HEK293 (cell line): ENCODE measurements at regions not wholly inside any gene's neighbourhood (a gene's known extent, or its start where the extent isn't known, plus 50 kb on each side); places are given as distances from the start of the nearest gene placed in this dataset.

Source experiments
- CTCF ChIA-PET: fragments of 350-600 bp; formaldehyde crosslinking; extraction: SDS; loops from one replicate; lab custom pipeline; 2021; ENCODE audit warnings: antibody characterized with exemption; lab: Yijun Ruan, JAX
- POLR2A ChIA-PET: fragments of 300-600 bp; formaldehyde crosslinking; extraction: SDS; loops from one replicate; lab custom pipeline; 2020; ENCODE audit warnings: antibody characterized with exemption, inconsistent platforms; lab: Yijun Ruan, JAX
- H3K27ac ChIP-seq: fragments of 200-500 bp; sonication (Bioruptor generic); 2 replicates; pipeline ENCODE4 v1.5.1; 2014; ENCODE audit warnings: low read depth, low read length, control low read depth, inconsistent platforms; ENCODE audit errors: extremely low read depth
- H3K36me3 ChIP-seq, 2 experiments: fragments of 200-500 bp in 1 of 2; sonication (Bioruptor generic) in 1 of 2; 1 replicate in 1 of 2; 2 replicates in 1 of 2; pipeline ENCODE4 v1.5.1; 2014 to 2017; ENCODE audit warnings: inconsistent platforms in 2 of 2, low read length in 2 of 2; ENCODE audit not compliant: control insufficient read depth in 2 of 2, insufficient read depth in 1 of 2
- H3K4me1 ChIP-seq: fragments of 200-500 bp; sonication (Bioruptor generic); 2 replicates; pipeline ENCODE4 v1.5.1; 2014; ENCODE audit warnings: mild to moderate bottlenecking, low read length, inconsistent platforms; ENCODE audit not compliant: control insufficient read depth, insufficient read depth
- H3K4me3 ChIP-seq: 2 replicates; pipeline ENCODE4 v1.5.1; 2011; ENCODE audit warnings: low read depth, mild to moderate bottlenecking, control low read depth, low read length, moderate library complexity
- H3K9me3 ChIP-seq: fragments of 200-500 bp; sonication (Bioruptor generic); 2 replicates; pipeline ENCODE4 v1.5.1; 2014; ENCODE audit warnings: low read depth, low read length, inconsistent platforms; ENCODE audit not compliant: control insufficient read depth, insufficient read depth
- BCL6B ChIP-seq: fragments of 450-650 bp; formaldehyde crosslinking; IDR thresholded peaks from 2 replicates; pipeline ENCODE4 v1.5.1; 2017; ENCODE audit warnings: missing biosample characterization, missing genetic modification characterization
- GLI4 ChIP-seq: fragments of 450-650 bp; formaldehyde crosslinking; IDR thresholded peaks from 2 replicates; pipeline ENCODE4 v1.5.1; 2016; ENCODE audit warnings: missing biosample characterization, missing genetic modification characterization
- GLIS1 ChIP-seq: fragments of 450-650 bp; formaldehyde crosslinking; IDR thresholded peaks from 2 replicates; pipeline ENCODE4 v1.5.1; 2016; ENCODE audit warnings: missing biosample characterization, missing genetic modification characterization
- SALL2 ChIP-seq: fragments of 450-650 bp; formaldehyde crosslinking; IDR thresholded peaks from 2 replicates; pipeline ENCODE4 v1.5.0; 2017; ENCODE audit warnings: missing biosample characterization, mild to moderate bottlenecking, missing genetic modification characterization, borderline replicate concordance
- SP3 ChIP-seq: fragments of 450-650 bp; formaldehyde crosslinking; IDR thresholded peaks from 2 replicates; pipeline ENCODE4 v1.5.1; 2016; ENCODE audit warnings: missing biosample characterization, missing genetic modification characterization
- WT1 ChIP-seq: fragments of 450-650 bp; formaldehyde crosslinking; IDR thresholded peaks from 2 replicates; pipeline ENCODE4 v1.5.1; 2016; ENCODE audit warnings: missing biosample characterization, missing genetic modification characterization
- ZBTB11 ChIP-seq: fragments of 450-650 bp; formaldehyde crosslinking; conservative IDR thresholded peaks from 2 replicates; pipeline ENCODE4 v1.5.1; 2016; ENCODE audit warnings: low read depth, missing biosample characterization, missing genetic modification characterization
- ZBTB17 ChIP-seq: fragments of 450-650 bp; formaldehyde crosslinking; IDR thresholded peaks from 2 replicates; pipeline ENCODE4 v1.5.1; 2016; ENCODE audit warnings: missing biosample characterization, missing genetic modification characterization
- ZBTB44 ChIP-seq: fragments of 450-650 bp; IDR thresholded peaks from 2 replicates; pipeline ENCODE4 v1.5.1; 2018; ENCODE audit warnings: missing biosample characterization, mild to moderate bottlenecking, missing genetic modification characterization
- ZBTB48 ChIP-seq: fragments of 450-650 bp; formaldehyde crosslinking; IDR thresholded peaks from 2 replicates; pipeline ENCODE4 v1.5.1; 2016; ENCODE audit warnings: missing biosample characterization, missing genetic modification characterization
- ZEB2 ChIP-seq: fragments of 450-650 bp; formaldehyde crosslinking; IDR thresholded peaks from 2 replicates; pipeline ENCODE4 v1.5.1; 2016; ENCODE audit warnings: missing biosample characterization, missing genetic modification characterization
- ZNF10 ChIP-seq: fragments of 450-650 bp; formaldehyde crosslinking; IDR thresholded peaks from 2 replicates; pipeline ENCODE4 v1.5.1; 2017; ENCODE audit warnings: missing biosample characterization, missing genetic modification characterization
- ZNF132 ChIP-seq: fragments of 450-650 bp; formaldehyde crosslinking; IDR thresholded peaks from 2 replicates; pipeline ENCODE4 v1.5.1; 2017; ENCODE audit warnings: missing biosample characterization, missing genetic modification characterization, borderline replicate concordance
- ZNF2 ChIP-seq: fragments of 450-650 bp; formaldehyde crosslinking; IDR thresholded peaks from 2 replicates; pipeline ENCODE4 v1.5.1; 2016; ENCODE audit warnings: missing biosample characterization, missing genetic modification characterization
- ZNF311 ChIP-seq: fragments of 450-650 bp; formaldehyde crosslinking; IDR thresholded peaks from 2 replicates; pipeline ENCODE4 v1.5.1; 2017; ENCODE audit warnings: missing biosample characterization, missing genetic modification characterization, borderline replicate concordance
- ZNF48 ChIP-seq: fragments of 450-650 bp; formaldehyde crosslinking; IDR thresholded peaks from 2 replicates; pipeline ENCODE4 v1.5.1; 2016; ENCODE audit warnings: missing biosample characterization, missing genetic modification characterization
- ZNF580 ChIP-seq: fragments of 450-650 bp; formaldehyde crosslinking; IDR thresholded peaks from 2 replicates; pipeline ENCODE4 v1.5.1; 2016; ENCODE audit warnings: missing biosample characterization, missing genetic modification characterization
- ZNF585B ChIP-seq: fragments of 450-650 bp; formaldehyde crosslinking; IDR thresholded peaks from 2 replicates; pipeline ENCODE4 v1.5.1; 2016; ENCODE audit warnings: missing biosample characterization, missing genetic modification characterization
- ZNF701 ChIP-seq: fragments of 450-650 bp; formaldehyde crosslinking; IDR thresholded peaks from 2 replicates; pipeline ENCODE4 v1.5.1; 2016; ENCODE audit warnings: missing biosample characterization, missing genetic modification characterization
- ZNF704 ChIP-seq: fragments of 450-650 bp; formaldehyde crosslinking; IDR thresholded peaks from 2 replicates; pipeline ENCODE4 v1.5.1; 2016; ENCODE audit warnings: missing biosample characterization, missing genetic modification characterization

- no peak overlapping the region for H3K27ac ChIP-seq
- H3K4me1 ChIP-seq: no peaks in the 10 kb centered on the region
- no peaks in the 10 kb centered on the region for H3K36me3 ChIP-seq
- POLR2A ChIA-PET: no interaction called here
- no peaks in the 10 kb centered on the region for H3K9me3 ChIP-seq
- CTCF ChIA-PET: interaction anchor here (0.6 to 10.6 kb wide), 6 partner anchors 9 to 701 kb away, joined by 3 to 130 read pairs (median 6); no protein-coding TSS in a partner anchor
- H3K4me3 ChIP-seq: no peak overlapping the region
- TF ChIP-seq SALL2 (tag by site-specific recombination) (no peak), ZBTB17 (tag by site-specific recombination) (no peak), ZBTB48 (no peak), WT1 (tag by site-specific recombination) (no peak), ZEB2 (tag by site-specific recombination) (no peak), ZNF2 (tag by site-specific recombination) (no peak), ZBTB11 (no peak), BCL6B (tag by site-specific recombination) (no peak), GLIS1 (tag by site-specific recombination) (no peak), ZNF701 (no peak), ZBTB44 (tag by site-specific recombination) (no peak), ZNF580 (tag by site-specific recombination) (no peak), ZNF132 (no peak), GLI4 (tag by site-specific recombination) (no peak), ZNF704 (no peak), ZNF585B (tag by site-specific recombination) (no peak), SP3 (tag by site-specific recombination) (no peak), ZNF10 (tag by site-specific recombination) (no peak), ZNF48 (no peak), ZNF311 (tag by site-specific recombination) (no peak)
These were observed 97.5 kb upstream of the FSHB start for GRCh38 chr11:30133281-30133680.
